CD4-positive, alpha-beta T cell treated with Interleukin-6 at 100 ng/mL for 8 hours (primary cell): ENCODE measurements at regions not wholly inside any gene's neighbourhood (a gene's known extent, or its start where the extent isn't known, plus 50 kb on each side); places are given as distances from the start of the nearest gene placed in this dataset.
"Not testable (repeated sequence)": the region's sequence is repeated elsewhere in the genome, so short reads cannot be mapped to it uniquely, and the experiment has no call there.

Source experiments
- DNase-seq: peaks from one replicate; pipeline ENCODE4 v3.0.0-alpha.2; 2020; ENCODE audit warnings: mixed read lengths, low spot score

- no peak for DNase-seq
These were observed 321.1 kb upstream of the PCDH18 start for GRCh38 chr4:137853424-137853823.

GRCh38 chr4:137852326-137852725 lies 320.0 kb upstream of the PCDH18 start:
- no peak for DNase-seq

- DNase-seq: no peak
These were observed 319.1 kb upstream of the PCDH18 start for GRCh38 chr4:137851435-137851834.

- DNase-seq: not testable (repeated sequence)
These were observed 295.7 kb upstream of the PCDH18 start for GRCh38 chr4:137827945-137828344.

GRCh38 chr4:137825505-137825904 lies 293.2 kb upstream of the PCDH18 start:
- no peak for DNase-seq

- DNase-seq: no peak
These were observed 290.7 kb upstream of the PCDH18 start for GRCh38 chr4:137823007-137823406.

GRCh38 chr4:137819964-137820383 lies 287.7 kb upstream of the PCDH18 start:
- no peak for DNase-seq

GRCh38 chr4:137812258-137812657 lies 280.0 kb upstream of the PCDH18 start:
- no peak for DNase-seq

- no peak for DNase-seq
These were observed 274.1 kb upstream of the PCDH18 start for GRCh38 chr4:137806420-137806819.

GRCh38 chr4:137804906-137805495 lies 272.7 kb upstream of the PCDH18 start:
- no peak for DNase-seq

- DNase-seq: no peak
These were observed 268.6 kb upstream of the PCDH18 start for GRCh38 chr4:137800861-137801260.

GRCh38 chr4:137794764-137795254 lies 262.5 kb upstream of the PCDH18 start:
- DNase-seq: no peak

- not testable (repeated sequence) for DNase-seq
These were observed 257.0 kb upstream of the PCDH18 start for GRCh38 chr4:137789263-137789662.

- DNase-seq: not testable (repeated sequence)
These were observed 251.6 kb upstream of the PCDH18 start for GRCh38 chr4:137783923-137784322.

GRCh38 chr4:137775701-137776100 lies 243.4 kb upstream of the PCDH18 start:
- no peak for DNase-seq

GRCh38 chr4:137774501-137774900 lies 242.2 kb upstream of the PCDH18 start:
- DNase-seq: no peak

- DNase-seq: no peak
These were observed 236.6 kb upstream of the PCDH18 start for GRCh38 chr4:137768881-137769280.

- no peak for DNase-seq
These were observed 235.9 kb upstream of the PCDH18 start for GRCh38 chr4:137768196-137768595.

- no peak for DNase-seq
These were observed 230.3 kb upstream of the PCDH18 start for GRCh38 chr4:137762591-137762990.

- no peak for DNase-seq
These were observed 222.6 kb upstream of the PCDH18 start for GRCh38 chr4:137754652-137755471.

GRCh38 chr4:137749466-137749865 lies 217.2 kb upstream of the PCDH18 start:
- no peak for DNase-seq

GRCh38 chr4:137748616-137749015 lies 216.3 kb upstream of the PCDH18 start:
- no peak for DNase-seq

- DNase-seq: no peak
These were observed 207.8 kb upstream of the PCDH18 start for GRCh38 chr4:137740141-137740540.
